Fibroblast of skin of back (primary cell): ENCODE measurements at regions not wholly inside any gene's neighbourhood (a gene's known extent, or its start where the extent isn't known, plus 50 kb on each side); places are given as distances from the start of the nearest gene placed in this dataset.
"Not testable (repeated sequence)": the region's sequence is repeated elsewhere in the genome, so short reads cannot be mapped to it uniquely, and the experiment has no call there.

Experiments used
- DNase-seq: peaks from one replicate; pipeline ENCODE4 v3.0.0-alpha.2; 2013

GRCh38 chr2:89537862-89538261 is 846.4 kb downstream of the RPIA start:
- DNase-seq = not testable (repeated sequence)

GRCh38 chr2:89544110-89544509 is 852.6 kb downstream of the RPIA start:
- not testable (repeated sequence) for DNase-seq

GRCh38 chr2:89579154-89579553 is 887.7 kb downstream of the RPIA start:
- DNase-seq = not testable (repeated sequence)

- DNase-seq = peak; percentile 36
These were observed 891.3 kb downstream of the RPIA start for GRCh38 chr2:89582816-89583215.

GRCh38 chr2:89584046-89584445 is 892.6 kb downstream of the RPIA start:
- not testable (repeated sequence) for DNase-seq

GRCh38 chr2:89584868-89585557 is 893.5 kb downstream of the RPIA start:
- DNase-seq = not testable (repeated sequence)

- DNase-seq = peak; percentile 80
These were observed 894.1 kb downstream of the RPIA start for GRCh38 chr2:89585558-89585920.

GRCh38 chr2:89599843-89600242 is 908.4 kb downstream of the RPIA start:
- DNase-seq = not testable (repeated sequence)

GRCh38 chr2:89606514-89606913 is 915.0 kb downstream of the RPIA start:
- DNase-seq = not testable (repeated sequence)

- DNase-seq = not testable (repeated sequence)
These were observed 918.9 kb downstream of the RPIA start for GRCh38 chr2:89610207-89610926.

GRCh38 chr2:89610927-89611515 is 919.5 kb downstream of the RPIA start:
- not testable (repeated sequence) for DNase-seq

GRCh38 chr2:89611710-89612109 is 920.2 kb downstream of the RPIA start:
- not testable (repeated sequence) for DNase-seq

- DNase-seq = not testable (repeated sequence)
These were observed 957.8 kb downstream of the RPIA start for GRCh38 chr2:89649268-89649667.

GRCh38 chr2:89679254-89679653 is 987.8 kb downstream of the RPIA start:
- DNase-seq = not testable (repeated sequence)
